Fibroblast of peridontal ligament (primary cell): ENCODE measurements at regions not wholly inside any gene's neighbourhood (a gene's known extent, or its start where the extent isn't known, plus 50 kb on each side); places are given as distances from the start of the nearest gene placed in this dataset.

Experiments
- DNase-seq: peaks from one replicate; pipeline ENCODE4 v3.0.0-alpha.2; 2010; ENCODE audit errors: extremely low read depth

- no peak for DNase-seq
Measured at GRCh38 chr11:37076866-37077265, 478.8 kb upstream of the RAG2 start.

- DNase-seq: no peak
Measured at GRCh38 chr11:37072538-37073055, 474.6 kb upstream of the RAG2 start.

- DNase-seq: no peak
Measured at GRCh38 chr11:37050311-37050710, 452.3 kb upstream of the RAG2 start.

GRCh38 chr11:37040921-37041320 is 442.9 kb upstream of the RAG2 start:
- no peak for DNase-seq

- DNase-seq: no peak
Measured at GRCh38 chr11:37038911-37039310, 440.9 kb upstream of the RAG2 start.

- no peak for DNase-seq
Measured at GRCh38 chr11:37026741-37027140, 428.7 kb upstream of the RAG2 start.

GRCh38 chr11:37026326-37026725 is 428.3 kb upstream of the RAG2 start:
- DNase-seq: no peak

- no peak for DNase-seq
Measured at GRCh38 chr11:37006563-37006962, 408.5 kb upstream of the RAG2 start.

GRCh38 chr11:37002831-37003230 is 404.8 kb upstream of the RAG2 start:
- no peak for DNase-seq

GRCh38 chr11:36997656-36998055 is 399.6 kb upstream of the RAG2 start:
- DNase-seq: no peak

- DNase-seq: no peak
Measured at GRCh38 chr11:36996795-36997194, 398.8 kb upstream of the RAG2 start.

- no peak for DNase-seq
Measured at GRCh38 chr11:36994208-36994607, 396.2 kb upstream of the RAG2 start.

- no peak for DNase-seq
Measured at GRCh38 chr11:36988556-36988955, 390.5 kb upstream of the RAG2 start.

- no peak for DNase-seq
Measured at GRCh38 chr11:36985562-36985961, 387.5 kb upstream of the RAG2 start.

GRCh38 chr11:36976741-36977140 is 378.7 kb upstream of the RAG2 start:
- DNase-seq: no peak

GRCh38 chr11:36974771-36975170 is 376.7 kb upstream of the RAG2 start:
- no peak for DNase-seq

GRCh38 chr11:36953976-36954375 is 355.9 kb upstream of the RAG2 start:
- DNase-seq: no peak

- no peak for DNase-seq
Measured at GRCh38 chr11:36948460-36949127, 350.6 kb upstream of the RAG2 start.

- DNase-seq: peak; percentile 0
Measured at GRCh38 chr11:36945384-36945783, 347.3 kb upstream of the RAG2 start.

- DNase-seq: no peak
Measured at GRCh38 chr11:36933481-36933880, 335.4 kb upstream of the RAG2 start.

- DNase-seq: no peak
Measured at GRCh38 chr11:36931139-36931538, 333.1 kb upstream of the RAG2 start.

GRCh38 chr11:36930256-36930655 is 332.2 kb upstream of the RAG2 start:
- no peak for DNase-seq

GRCh38 chr11:36929401-36929800 is 331.4 kb upstream of the RAG2 start:
- no peak for DNase-seq

GRCh38 chr11:36928621-36929020 is 330.6 kb upstream of the RAG2 start:
- DNase-seq: no peak
